Suprapubic skin (tissue), 4 donors: ENCODE measurements at regions not wholly inside any gene's neighbourhood (a gene's known extent, or its start where the extent isn't known, plus 50 kb on each side); places are given as distances from the start of the nearest gene placed in this dataset.

Source experiments
- DNase-seq, 2 donors: peaks; one replicate each; pipeline ENCODE4 v3.0.0-alpha.2; 2019; ENCODE audit warnings: low spot score in 2 of 2
- H3K27ac ChIP-seq: fragments of 200-600 bp; sonication (generic); one replicate; pipeline ENCODE4 v1.5.1; 2019
- H3K27me3 ChIP-seq: fragments of 200-600 bp; sonication (generic); one replicate; pipeline ENCODE4 v1.5.1; 2019
- H3K36me3 ChIP-seq: fragments of 200-600 bp; sonication (generic); one replicate; pipeline ENCODE4 v1.5.1; 2019
- H3K4me1 ChIP-seq: fragments of 200-600 bp; sonication (generic); one replicate; pipeline ENCODE4 v1.5.1; 2019
- H3K4me3 ChIP-seq: fragments of 200-600 bp; sonication (generic); one replicate; pipeline ENCODE4 v1.5.1; 2019; ENCODE audit warnings: mild to moderate bottlenecking
- H3K9me3 ChIP-seq: fragments of 200-600 bp; sonication (generic); one replicate; pipeline ENCODE4 v1.5.1; 2019
- EP300 ChIP-seq: sonication (generic); formaldehyde crosslinking; IDR thresholded peaks from one replicate; pipeline ENCODE4 v1.6.1; 2017; ENCODE audit warnings: antibody characterized with exemption
- POLR2A ChIP-seq, 2 donors: fragments of 450-650 bp; IDR thresholded peaks; one replicate each; pipeline ENCODE4 v1.6.1; 2017; ENCODE audit warnings: antibody characterized with exemption in 2 of 2, mild to moderate bottlenecking in 2 of 2, moderate library complexity in 2 of 2
- POLR2AphosphoS5 ChIP-seq, 3 donors: sonication (generic); formaldehyde crosslinking; IDR thresholded peaks; one replicate each; pipeline ENCODE4 v1.6.1; 2017; ENCODE audit warnings: antibody characterized with exemption in 3 of 3
- WGBS: methylation state at CpG from one replicate; pipeline ENCODE4 v1.1.5; 2018; 5-methylcytosine and 5-hydroxymethylcytosine counted together
- TF ChIP-seq, protein P1 (sequence below), 2 donors: fragments of 200-600 bp in 1 of 2; fragments of 450-650 bp in 1 of 2; sonication (generic) in 1 of 2; IDR thresholded peaks; one replicate each; pipeline ENCODE4 v1.5.1; 2016 to 2019; ENCODE audit warnings: antibody characterized with exemption in 2 of 2, mild to moderate bottlenecking in 1 of 2, moderate library complexity in 1 of 2

DNA sequence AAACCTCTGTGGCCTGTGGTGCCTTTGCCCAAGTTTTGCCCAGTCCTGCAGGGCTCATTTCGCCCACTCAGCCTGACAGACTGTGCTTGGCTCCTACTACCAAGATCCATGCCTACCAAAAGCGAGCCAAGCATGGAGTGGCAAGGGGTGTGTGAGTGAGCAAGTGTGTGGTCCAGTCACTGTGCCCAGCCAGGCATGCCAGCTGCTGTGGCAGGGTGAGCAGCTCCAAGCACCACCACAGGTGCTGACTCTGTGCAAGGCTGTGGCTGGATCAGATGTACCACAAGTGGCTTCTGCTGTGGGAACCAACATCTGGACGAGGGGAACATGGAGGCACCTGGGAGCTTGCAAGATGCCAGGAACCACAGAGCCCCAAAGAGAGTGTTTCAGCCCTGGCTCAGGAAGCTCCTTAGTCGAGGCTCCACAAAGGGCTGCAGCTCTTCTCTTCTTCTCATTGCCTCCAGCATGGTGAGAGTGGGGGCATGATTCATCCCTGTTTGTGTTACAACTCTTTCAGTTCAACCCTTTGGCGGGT lies 1564.2 kb upstream of the MIR17HG start:
- H3K27me3 ChIP-seq = no peaks in the 10 kb centered on the region
- TF ChIP-seq, protein P1, sequence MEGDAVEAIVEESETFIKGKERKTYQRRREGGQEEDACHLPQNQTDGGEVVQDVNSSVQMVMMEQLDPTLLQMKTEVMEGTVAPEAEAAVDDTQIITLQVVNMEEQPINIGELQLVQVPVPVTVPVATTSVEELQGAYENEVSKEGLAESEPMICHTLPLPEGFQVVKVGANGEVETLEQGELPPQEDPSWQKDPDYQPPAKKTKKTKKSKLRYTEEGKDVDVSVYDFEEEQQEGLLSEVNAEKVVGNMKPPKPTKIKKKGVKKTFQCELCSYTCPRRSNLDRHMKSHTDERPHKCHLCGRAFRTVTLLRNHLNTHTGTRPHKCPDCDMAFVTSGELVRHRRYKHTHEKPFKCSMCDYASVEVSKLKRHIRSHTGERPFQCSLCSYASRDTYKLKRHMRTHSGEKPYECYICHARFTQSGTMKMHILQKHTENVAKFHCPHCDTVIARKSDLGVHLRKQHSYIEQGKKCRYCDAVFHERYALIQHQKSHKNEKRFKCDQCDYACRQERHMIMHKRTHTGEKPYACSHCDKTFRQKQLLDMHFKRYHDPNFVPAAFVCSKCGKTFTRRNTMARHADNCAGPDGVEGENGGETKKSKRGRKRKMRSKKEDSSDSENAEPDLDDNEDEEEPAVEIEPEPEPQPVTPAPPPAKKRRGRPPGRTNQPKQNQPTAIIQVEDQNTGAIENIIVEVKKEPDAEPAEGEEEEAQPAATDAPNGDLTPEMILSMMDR (IDR thresholded peaks at IDR 0.05) = no peak
- TF ChIP-seq POLR2AphosphoS5 (IDR thresholded peaks at IDR 0.05) (no peak), EP300 (no peak), POLR2A (IDR thresholded peaks at IDR 0.05) (no peak)
- no peaks in the 10 kb centered on the region for H3K9me3 ChIP-seq
- no peaks in the 10 kb centered on the region for H3K36me3 ChIP-seq
- WGBS = 81% methylated on average over 5 of the region's 5 CpGs
- DNase-seq = no peak
- no peak overlapping the region for H3K27ac ChIP-seq
- H3K4me3 ChIP-seq = no peak overlapping the region
- no peaks in the 10 kb centered on the region for H3K4me1 ChIP-seq

DNA sequence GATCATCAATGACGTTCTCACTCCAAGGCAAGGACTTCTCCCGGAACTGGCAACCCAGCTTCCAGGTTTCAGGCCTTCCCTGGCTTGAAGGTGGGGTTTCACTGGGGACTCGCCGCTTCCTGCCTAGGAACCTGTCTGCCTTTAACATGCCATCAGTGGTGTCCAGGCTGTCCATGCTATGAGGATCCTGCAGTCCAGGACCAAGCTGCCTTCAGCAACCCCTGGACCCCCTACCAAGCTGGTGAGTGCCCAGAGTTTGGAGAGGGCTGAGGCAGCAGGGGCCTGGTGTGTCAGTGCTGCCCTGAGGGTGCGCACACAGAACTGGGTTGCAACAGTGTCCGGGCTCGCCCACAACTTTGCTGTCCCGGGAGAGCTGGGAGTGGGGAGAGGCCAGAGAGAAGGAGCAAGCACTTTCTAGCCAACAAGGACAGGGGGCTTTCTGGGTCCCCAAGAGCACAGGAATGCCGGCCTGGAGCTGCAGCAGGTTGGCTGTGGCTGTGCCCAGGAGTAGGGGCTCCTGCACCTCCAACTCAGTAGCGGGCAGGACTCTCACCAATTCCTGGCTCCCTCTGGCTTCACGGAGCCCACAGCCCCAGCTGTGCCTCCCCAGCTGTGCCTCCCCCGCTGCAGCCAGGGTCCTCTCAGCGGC lies 1563.2 kb upstream of the MIR17HG start:
- Histone ChIP-seq H3K36me3 (no peaks in the 10 kb centered on the region), H3K4me1 (no peaks in the 10 kb centered on the region), H3K27me3 (no peaks in the 10 kb centered on the region), H3K27ac (no peak overlapping the region), H3K4me3 (no peak overlapping the region), H3K9me3 (no peaks in the 10 kb centered on the region)
- WGBS = 92% methylated on average over 9 of the region's 13 CpGs
- TF ChIP-seq POLR2AphosphoS5 (IDR thresholded peaks at IDR 0.05) = no peak
- TF ChIP-seq POLR2A (IDR thresholded peaks at IDR 0.05) = no peak
- TF ChIP-seq, protein P1 (IDR thresholded peaks at IDR 0.05) = no peak
- no peak for TF ChIP-seq EP300
- DNase-seq = no peak

DNA sequence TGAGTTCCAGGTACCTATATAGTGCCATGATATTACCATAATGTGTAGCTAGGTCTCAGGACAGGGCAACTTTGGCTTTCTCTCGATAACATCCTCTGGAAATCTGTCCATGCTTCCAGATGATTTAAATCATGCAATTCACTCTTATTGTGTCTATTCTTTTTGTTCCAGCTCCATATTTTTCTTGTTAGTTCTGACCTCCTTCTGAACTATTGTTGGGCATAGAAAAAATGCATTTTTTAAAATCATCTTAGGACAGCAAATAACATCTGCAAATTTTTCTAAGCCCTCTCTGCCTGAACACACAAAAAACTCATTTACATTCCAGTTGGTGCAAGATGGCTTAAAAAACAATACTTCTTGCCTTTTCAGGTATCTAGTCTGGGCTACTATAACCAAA lies 1561.0 kb upstream of the MIR17HG start:
- Histone ChIP-seq H3K27me3 (no peaks in the 10 kb centered on the region), H3K36me3 (no peaks in the 10 kb centered on the region), H3K9me3 (no peaks in the 10 kb centered on the region), H3K4me3 (no peak overlapping the region), H3K4me1 (no peaks in the 10 kb centered on the region), H3K27ac (no peak overlapping the region)
- no peak for DNase-seq
- 60% methylated on average over 1 of the region's 1 CpG for WGBS
- no peak for TF ChIP-seq POLR2AphosphoS5 (IDR thresholded peaks at IDR 0.05)

DNA sequence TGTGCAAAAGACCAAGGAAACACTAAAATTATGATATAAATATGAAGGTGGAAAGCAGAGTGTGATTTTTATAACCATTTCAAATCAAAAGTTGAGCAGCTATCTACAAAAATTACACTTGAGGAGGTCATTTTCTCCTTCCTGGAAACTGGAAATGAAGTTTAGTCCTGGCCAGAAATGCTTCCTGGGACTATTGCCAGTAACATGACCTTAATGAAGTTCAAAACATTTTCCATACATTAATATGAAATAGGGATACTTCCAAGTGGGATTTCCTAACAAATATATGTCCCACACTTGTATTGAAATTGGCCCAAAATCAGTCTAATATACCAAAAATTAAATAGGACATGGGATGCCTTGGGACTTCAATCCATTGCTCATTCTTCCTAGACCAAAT lies 1556.8 kb upstream of the MIR17HG start:
- H3K27me3 ChIP-seq = no peaks in the 10 kb centered on the region
- no peak for DNase-seq
- no peak overlapping the region for H3K27ac ChIP-seq
- H3K36me3 ChIP-seq = no peaks in the 10 kb centered on the region
- H3K9me3 ChIP-seq = no peaks in the 10 kb centered on the region
- no peak overlapping the region for H3K4me3 ChIP-seq
- no peaks in the 10 kb centered on the region for H3K4me1 ChIP-seq
- TF ChIP-seq POLR2AphosphoS5 (IDR thresholded peaks at IDR 0.05) (no peak), POLR2A (IDR thresholded peaks at IDR 0.05) (no peak), EP300 (no peak)
- TF ChIP-seq, protein P1 (IDR thresholded peaks at IDR 0.05) = no peak

DNA sequence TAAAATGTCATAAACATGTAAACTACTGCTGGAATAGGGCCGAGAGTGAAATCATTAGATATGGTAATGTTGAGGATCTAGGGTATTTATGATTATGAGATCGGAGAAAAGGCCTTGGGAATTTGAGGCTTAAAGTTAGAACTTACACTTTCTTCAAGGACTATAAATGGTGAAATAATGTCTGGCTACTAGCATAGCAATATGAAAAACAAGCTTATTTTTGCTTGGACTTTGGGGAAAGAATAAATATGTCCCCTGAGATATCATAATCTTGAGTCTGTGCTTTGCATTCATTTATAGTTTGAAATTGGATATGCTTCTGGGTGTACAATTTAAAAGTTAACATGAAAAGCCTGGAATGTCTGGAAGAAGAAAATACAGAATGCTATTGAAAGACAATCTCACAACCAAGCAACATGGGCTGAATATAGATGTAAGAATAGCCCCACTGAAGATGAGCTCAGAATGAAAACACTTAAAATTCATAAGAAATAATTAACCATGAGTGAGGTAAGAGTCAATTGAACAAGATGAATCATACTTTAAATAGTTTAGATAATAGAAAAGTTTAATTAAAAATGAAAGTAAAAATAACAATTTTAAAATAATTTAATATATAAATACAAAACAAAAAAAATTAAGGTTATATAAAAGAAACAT lies 1555.4 kb upstream of the MIR17HG start:
- 81% methylated on average over 2 of the region's 2 CpGs for WGBS
- TF ChIP-seq POLR2AphosphoS5 (IDR thresholded peaks at IDR 0.05) (no peak), POLR2A (IDR thresholded peaks at IDR 0.05) (no peak), EP300 (no peak)
- TF ChIP-seq, protein P1 (IDR thresholded peaks at IDR 0.05) = no peak
- DNase-seq = no peak

More for the DNA sequence above, 1555.4 kb upstream of the MIR17HG start:
- no peaks in the 10 kb centered on the region for H3K4me1 ChIP-seq
- no peak overlapping the region for H3K4me3 ChIP-seq
- H3K27me3 ChIP-seq = no peaks in the 10 kb centered on the region
- H3K9me3 ChIP-seq = no peaks in the 10 kb centered on the region
- no peak overlapping the region for H3K27ac ChIP-seq
- H3K36me3 ChIP-seq = no peaks in the 10 kb centered on the region
